SK-N-SH (cell line): ENCODE measurements at regions not wholly inside any gene's neighbourhood (a gene's known extent, or its start where the extent isn't known, plus 50 kb on each side); places are given as distances from the start of the nearest gene placed in this dataset.

Experiments
- CTCF ChIA-PET: fragments of 300-600, 350-600 bp; formaldehyde crosslinking; extraction: SDS; loops from one replicate; lab custom pipeline; 2021; lab: Yijun Ruan, JAX
- POLR2A ChIA-PET: fragments of 350-600 bp; sonication (Branson Sonifier 250); formaldehyde crosslinking; extraction: SDS; loops from one replicate; lab custom pipeline; 2020; ENCODE audit warnings: antibody characterized with exemption, inconsistent platforms; lab: Yijun Ruan, JAX
- DNase-seq: peaks from one replicate; pipeline ENCODE4 v3.0.0; 2012
- H2AFZ ChIP-seq: fragments of 200-600 bp; sonication (generic); 2 replicates; pipeline ENCODE4 v1.8.1; 2016; ENCODE audit warnings: antibody characterized with exemption, mild to moderate bottlenecking, low read depth
- H3F3A ChIP-seq: fragments of 200-600 bp; sonication (generic); replicated peaks from 2 replicates; pipeline ENCODE3; 2016; ENCODE audit warnings: antibody characterized with exemption, mild to moderate bottlenecking; ENCODE audit not compliant: insufficient read depth
- H3K27ac ChIP-seq, 2 experiments: fragments of 200-500 bp in 1 of 2; fragments of 200-600 bp in 1 of 2; sonication (Bioruptor generic) in 1 of 2; sonication (generic), shearing (Covaris generic) in 1 of 2; 2 replicates each; pipeline versions ENCODE4 v1.5.1 to v1.6.1; 2014 to 2016; ENCODE audit warnings: low read depth in 2 of 2, inconsistent platforms in 1 of 2, low read length in 1 of 2, mild to moderate bottlenecking in 1 of 2, mixed read lengths in 1 of 2
- H3K27me3 ChIP-seq: fragments of 200-600 bp; sonication (generic), shearing (Covaris generic); 2 replicates; pipeline ENCODE4 v1.6.1; 2016; ENCODE audit warnings: mixed run types; ENCODE audit not compliant: insufficient read depth
- H3K36me3 ChIP-seq, 2 experiments: fragments of 200-500 bp in 1 of 2; fragments of 200-600 bp in 1 of 2; sonication (Bioruptor generic) in 1 of 2; sonication (generic) in 1 of 2; replicated peaks in 1 of 2; 2 replicates each; pipeline versions ENCODE3 to v1.5.1; 2014 to 2016; ENCODE audit warnings: low read length in 1 of 2, mild to moderate bottlenecking in 1 of 2; ENCODE audit not compliant: insufficient read depth in 2 of 2, control insufficient read depth in 1 of 2
- H3K4me1 ChIP-seq, 2 experiments: fragments of 200-500 bp in 1 of 2; fragments of 200-600 bp in 1 of 2; sonication (Bioruptor generic) in 1 of 2; sonication (generic), shearing (Covaris generic) in 1 of 2; 2 replicates each; pipeline versions ENCODE4 v1.5.1 to v1.6.1; 2014 to 2016; ENCODE audit warnings: low read depth in 1 of 2, low read length in 1 of 2, mixed run types in 1 of 2; ENCODE audit not compliant: insufficient read depth in 2 of 2, control insufficient read depth in 1 of 2
- H3K4me2 ChIP-seq: fragments of 200-600 bp; sonication (generic), shearing (Covaris generic); 2 replicates; pipeline ENCODE4 v1.6.1; 2017; ENCODE audit warnings: mixed run types
- H3K4me3 ChIP-seq, 2 experiments: fragments of 200-500 bp in 1 of 2; fragments of 200-600 bp in 1 of 2; sonication (Bioruptor generic) in 1 of 2; sonication (generic), shearing (Covaris generic) in 1 of 2; 2 replicates each; pipeline versions ENCODE4 v1.5.1 to v1.8.1; 2014 to 2016; ENCODE audit warnings: low read depth in 2 of 2, inconsistent platforms in 1 of 2, low read length in 1 of 2, mild to moderate bottlenecking in 1 of 2, mixed read lengths in 1 of 2, moderate library complexity in 1 of 2
- H3K79me2 ChIP-seq: fragments of 200-600 bp; sonication (generic); 2 replicates; pipeline ENCODE4 v1.8.1; 2017; ENCODE audit warnings: mild to moderate bottlenecking; ENCODE audit not compliant: insufficient read depth
- H3K9ac ChIP-seq: fragments of 200-600 bp; sonication (generic); 2 replicates; pipeline ENCODE4 v1.6.1; 2017; ENCODE audit warnings: mixed run types
- H3K9me2 ChIP-seq: fragments of 200-600 bp; sonication (generic); 2 replicates; pipeline ENCODE4 v1.6.1; 2017; ENCODE audit warnings: mixed run types
- H3K9me3 ChIP-seq: fragments of 200-600 bp; sonication (generic); 2 replicates; pipeline ENCODE4 v1.6.1; 2017; ENCODE audit warnings: mixed run types, mild to moderate bottlenecking, moderate library complexity
- H4K20me1 ChIP-seq: fragments of 200-600 bp; sonication (generic); 2 replicates; pipeline ENCODE4 v1.6.1; 2017; ENCODE audit warnings: mild to moderate bottlenecking, mixed run types; ENCODE audit not compliant: insufficient read depth
- EP300 ChIP-seq, 2 experiments: IDR thresholded peaks; 2 replicates each; pipeline versions ENCODE4 v1.4.0 to v1.6.1; 2012; ENCODE audit warnings: borderline replicate concordance in 1 of 2, low read depth in 1 of 2, low read length in 1 of 2
- FOSL2 ChIP-seq: IDR thresholded peaks from 2 replicates; pipeline ENCODE4 v1.4.0; 2012; ENCODE audit warnings: low read depth, mild to moderate bottlenecking, moderate library complexity, borderline replicate concordance
- FOXJ3 ChIP-seq: sonication (generic); formaldehyde crosslinking; IDR thresholded peaks from 2 replicates; pipeline ENCODE4 v1.5.1; 2020; ENCODE audit warnings: mild to moderate bottlenecking, missing genetic modification reagents
- GATA2 ChIP-seq: sonication (generic); formaldehyde crosslinking; IDR thresholded peaks from 2 replicates; pipeline ENCODE4 v1.5.0; 2020; ENCODE audit warnings: mild to moderate bottlenecking, missing genetic modification reagents
- JUND ChIP-seq: IDR thresholded peaks from 2 replicates; pipeline ENCODE4 v1.4.0; 2012
- NFIC ChIP-seq: IDR thresholded peaks from 2 replicates; pipeline ENCODE4 v1.4.0; 2012; ENCODE audit warnings: borderline replicate concordance
- POLR2AphosphoS5 ChIP-seq: IDR thresholded peaks from 2 replicates; pipeline ENCODE4 v1.6.1; 2012; ENCODE audit warnings: low read depth, low read length
- RAD21 ChIP-seq: IDR thresholded peaks from 2 replicates; pipeline ENCODE4 v1.6.1; 2012; ENCODE audit warnings: mild to moderate bottlenecking, low read length
- RCOR1 ChIP-seq: fragments of 150-350 bp; IDR thresholded peaks from 2 replicates; pipeline ENCODE4 v1.6.1; 2017; ENCODE audit warnings: antibody characterized with exemption, low read length
- RFX5 ChIP-seq: IDR thresholded peaks from 2 replicates; pipeline ENCODE4 v1.6.1; 2012; ENCODE audit warnings: mild to moderate bottlenecking, improper control_type of control experiment, low read length
- TCF12 ChIP-seq: IDR thresholded peaks from 2 replicates; pipeline ENCODE4 v1.4.0; 2012
- TEAD4 ChIP-seq: IDR thresholded peaks from 2 replicates; pipeline ENCODE4 v1.4.0; 2012; ENCODE audit warnings: mild to moderate bottlenecking, borderline replicate concordance; ENCODE audit not compliant: insufficient read depth
- YY1 ChIP-seq: IDR thresholded peaks from 2 replicates; pipeline ENCODE4 v1.4.0; 2012; ENCODE audit warnings: low read depth, mild to moderate bottlenecking
- WGBS: methylation state at CpG from one replicate; pipeline ENCODE4 v1.1.6; 2017; ENCODE audit warnings: low lambda C conversion rate; 5-methylcytosine and 5-hydroxymethylcytosine counted together
- TF ChIP-seq, protein P1 (sequence below): IDR thresholded peaks from 2 replicates; pipeline ENCODE4 v1.4.0; 2012; ENCODE audit warnings: low read depth, borderline replicate concordance
- TF ChIP-seq, protein P2 (sequence below): IDR thresholded peaks from 2 replicates; pipeline ENCODE4 v1.4.0; 2012; ENCODE audit warnings: low read depth
- TF ChIP-seq, protein P3 (sequence below): IDR thresholded peaks from 2 replicates; pipeline ENCODE4; 2012

DNA sequence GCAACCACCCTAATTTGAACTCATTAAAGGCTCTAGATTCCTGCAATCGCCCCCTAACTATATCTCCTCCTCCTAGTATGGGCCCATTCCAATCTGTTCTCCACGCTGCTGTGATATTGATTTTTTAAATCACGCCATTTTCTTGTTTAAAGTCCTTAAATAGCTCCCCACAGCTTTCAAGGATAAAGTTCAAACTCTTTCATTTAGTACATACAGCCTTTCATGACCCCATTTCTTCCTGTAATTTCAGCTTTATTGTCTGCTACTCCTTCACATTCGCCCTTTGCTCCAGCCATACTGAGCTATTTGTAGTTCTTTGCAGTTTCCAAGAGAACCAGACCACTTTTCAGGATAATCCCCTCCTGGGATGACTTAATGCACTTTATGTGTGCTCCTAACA lies 118.5 kb downstream of the GC start:
- no peaks in the 10 kb centered on the region for H3K4me1 ChIP-seq
- TF ChIP-seq, protein P1, sequence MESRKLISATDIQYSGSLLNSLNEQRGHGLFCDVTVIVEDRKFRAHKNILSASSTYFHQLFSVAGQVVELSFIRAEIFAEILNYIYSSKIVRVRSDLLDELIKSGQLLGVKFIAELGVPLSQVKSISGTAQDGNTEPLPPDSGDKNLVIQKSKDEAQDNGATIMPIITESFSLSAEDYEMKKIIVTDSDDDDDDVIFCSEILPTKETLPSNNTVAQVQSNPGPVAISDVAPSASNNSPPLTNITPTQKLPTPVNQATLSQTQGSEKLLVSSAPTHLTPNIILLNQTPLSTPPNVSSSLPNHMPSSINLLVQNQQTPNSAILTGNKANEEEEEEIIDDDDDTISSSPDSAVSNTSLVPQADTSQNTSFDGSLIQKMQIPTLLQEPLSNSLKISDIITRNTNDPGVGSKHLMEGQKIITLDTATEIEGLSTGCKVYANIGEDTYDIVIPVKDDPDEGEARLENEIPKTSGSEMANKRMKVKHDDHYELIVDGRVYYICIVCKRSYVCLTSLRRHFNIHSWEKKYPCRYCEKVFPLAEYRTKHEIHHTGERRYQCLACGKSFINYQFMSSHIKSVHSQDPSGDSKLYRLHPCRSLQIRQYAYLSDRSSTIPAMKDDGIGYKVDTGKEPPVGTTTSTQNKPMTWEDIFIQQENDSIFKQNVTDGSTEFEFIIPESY, result no peak
- TF ChIP-seq TCF12 (no peak), YY1 (no peak)
- CTCF ChIA-PET, result interaction anchor here (0.9 kb wide), 1 partner anchor 434 kb away, joined by 3 read pairs; no protein-coding TSS in a partner anchor
- no peak overlapping the region for H3K27ac ChIP-seq
- H3K4me3 ChIP-seq, result no peak overlapping the region
- H3K27me3 ChIP-seq, result peaks cover 5% of the 10 kb centered on the region; the same call in 1 of the 2 replicates
- H4K20me1 ChIP-seq, result no peaks in the 10 kb centered on the region
- H3F3A ChIP-seq, result no peaks in the 10 kb centered on the region
- DNase-seq, result no peak
- no peaks in the 10 kb centered on the region for H3K9me2 ChIP-seq
- H3K79me2 ChIP-seq, result no peaks in the 10 kb centered on the region
- WGBS, result 3% methylated on average over 4 of the region's 4 CpGs
- H3K9ac ChIP-seq, result no peak overlapping the region
- POLR2A ChIA-PET, result no interaction called here
- H2AFZ ChIP-seq, result no peak overlapping the region
- H3K9me3 ChIP-seq, result no peaks in the 10 kb centered on the region
- H3K36me3 ChIP-seq, result no peaks in the 10 kb centered on the region
- no peak overlapping the region for H3K4me2 ChIP-seq

DNA sequence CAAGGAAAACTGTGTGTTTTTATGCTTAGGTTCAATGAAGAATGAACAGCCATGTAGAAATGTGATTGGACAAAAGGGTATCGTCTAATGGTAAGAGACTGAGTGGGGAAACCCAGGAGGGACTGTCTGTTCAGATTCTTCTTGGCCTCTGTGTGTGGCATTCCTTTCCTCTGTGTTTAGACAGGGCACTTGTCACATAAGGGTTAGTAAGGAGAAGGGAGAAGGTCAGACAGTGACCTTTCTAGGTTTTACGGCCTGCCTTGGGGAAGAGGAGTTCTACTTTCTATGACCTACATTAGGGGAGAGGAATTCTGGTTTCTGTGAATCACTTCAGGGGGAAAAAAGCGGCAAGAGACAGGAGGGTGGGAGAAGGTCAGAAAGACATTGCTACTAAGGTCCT lies 119.5 kb downstream of the GC start:
- Histone ChIP-seq H3K4me1 (no peaks in the 10 kb centered on the region), H2AFZ (no peak overlapping the region), H3K9ac (no peak overlapping the region), H3F3A (no peaks in the 10 kb centered on the region), H3K4me3 (no peak overlapping the region), H3K9me2 (no peaks in the 10 kb centered on the region), H3K36me3 (no peaks in the 10 kb centered on the region), H3K9me3 (no peaks in the 10 kb centered on the region), H4K20me1 (no peaks in the 10 kb centered on the region), H3K79me2 (no peaks in the 10 kb centered on the region), H3K4me2 (no peak overlapping the region), H3K27me3 (peaks cover 5% of the 10 kb centered on the region; the same call in 1 of the 2 replicates), H3K27ac (no peak overlapping the region)
- no peak for TF ChIP-seq FOSL2
- TF ChIP-seq NFIC, result no peak
- no peak for TF ChIP-seq POLR2AphosphoS5
- no peak for TF ChIP-seq JUND
- TF ChIP-seq FOXJ3 (CRISPR knock-in tag), result no peak
- no peak for TF ChIP-seq TEAD4
- whole genome bisulfite sequencing, result 12% methylated on average over 3 of the region's 3 CpGs
- ChIA-PET CTCF (no interaction called here), POLR2A (no interaction called here)
- DNase-seq, result no peak

DNA sequence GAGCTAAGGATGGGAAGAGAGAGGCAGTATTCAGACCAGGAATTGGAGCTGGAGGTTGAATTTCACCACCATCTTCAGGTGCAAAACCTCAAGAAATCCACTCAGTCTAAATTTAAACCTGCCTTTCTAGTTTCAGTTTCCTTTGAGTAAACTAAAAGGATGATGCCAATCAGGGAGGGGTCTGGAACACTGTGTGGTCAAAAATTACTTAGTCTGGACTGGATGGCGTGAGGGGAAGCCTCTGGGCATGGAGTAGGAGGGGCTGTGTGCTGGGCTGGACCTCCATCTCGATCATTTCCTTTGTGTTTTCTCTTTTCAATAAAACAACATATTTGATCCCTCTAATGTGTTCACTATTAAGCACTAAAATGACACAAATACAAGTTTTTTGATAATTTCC lies 120.1 kb downstream of the GC start:
- Histone ChIP-seq H3K36me3 (no peaks in the 10 kb centered on the region), H3K9ac (no peak overlapping the region), H3K27ac (no peak overlapping the region), H3F3A (no peaks in the 10 kb centered on the region), H3K9me2 (no peaks in the 10 kb centered on the region), H3K27me3 (peaks cover 5% of the 10 kb centered on the region; the same call in 1 of the 2 replicates), H4K20me1 (no peaks in the 10 kb centered on the region), H2AFZ (no peak overlapping the region), H3K4me2 (no peak overlapping the region), H3K4me1 (no peaks in the 10 kb centered on the region), H3K4me3 (no peak overlapping the region), H3K9me3 (no peaks in the 10 kb centered on the region), H3K79me2 (no peaks in the 10 kb centered on the region)
- POLR2A ChIA-PET, result interaction anchor here (0.7 kb wide), 1 partner anchor 904 kb away, joined by 9 read pairs; no protein-coding TSS in a partner anchor
- CTCF ChIA-PET, result no interaction called here
- no peak for DNase-seq
- WGBS, result 12% methylated on average over 2 of the region's 2 CpGs
- no peak for TF ChIP-seq RFX5
- no peak for TF ChIP-seq YY1
- TF ChIP-seq, protein P2, sequence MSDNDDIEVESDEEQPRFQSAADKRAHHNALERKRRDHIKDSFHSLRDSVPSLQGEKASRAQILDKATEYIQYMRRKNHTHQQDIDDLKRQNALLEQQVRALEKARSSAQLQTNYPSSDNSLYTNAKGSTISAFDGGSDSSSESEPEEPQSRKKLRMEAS, result no peak
- no peak for TF ChIP-seq EP300 (IDR thresholded peaks at IDR 0.05; ENCODE audit: borderline replicate concordance in 1 of 2, low read depth in 1 of 2, low read length in 1 of 2)
- TF ChIP-seq, protein P3, sequence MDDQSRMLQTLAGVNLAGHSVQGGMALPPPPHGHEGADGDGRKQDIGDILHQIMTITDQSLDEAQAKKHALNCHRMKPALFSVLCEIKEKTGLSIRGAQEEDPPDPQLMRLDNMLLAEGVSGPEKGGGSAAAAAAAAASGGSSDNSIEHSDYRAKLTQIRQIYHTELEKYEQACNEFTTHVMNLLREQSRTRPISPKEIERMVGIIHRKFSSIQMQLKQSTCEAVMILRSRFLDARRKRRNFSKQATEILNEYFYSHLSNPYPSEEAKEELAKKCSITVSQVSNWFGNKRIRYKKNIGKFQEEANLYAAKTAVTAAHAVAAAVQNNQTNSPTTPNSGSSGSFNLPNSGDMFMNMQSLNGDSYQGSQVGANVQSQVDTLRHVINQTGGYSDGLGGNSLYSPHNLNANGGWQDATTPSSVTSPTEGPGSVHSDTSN, result no peak
- no peak for TF ChIP-seq RAD21
- TF ChIP-seq GATA2 (CRISPR knock-in tag), result no peak
- TF ChIP-seq RCOR1, result no peak
- no peak for TF ChIP-seq FOXJ3 (CRISPR knock-in tag)
